ENCODE measurements at regions not wholly inside any gene's neighbourhood (a gene's known extent, or its start where the extent isn't known, plus 50 kb on each side); places are given as distances from the start of the nearest gene placed in this dataset.
A peak's percentile ranks its signal among the peaks of the same experiment; 100 is the strongest.

DNA sequence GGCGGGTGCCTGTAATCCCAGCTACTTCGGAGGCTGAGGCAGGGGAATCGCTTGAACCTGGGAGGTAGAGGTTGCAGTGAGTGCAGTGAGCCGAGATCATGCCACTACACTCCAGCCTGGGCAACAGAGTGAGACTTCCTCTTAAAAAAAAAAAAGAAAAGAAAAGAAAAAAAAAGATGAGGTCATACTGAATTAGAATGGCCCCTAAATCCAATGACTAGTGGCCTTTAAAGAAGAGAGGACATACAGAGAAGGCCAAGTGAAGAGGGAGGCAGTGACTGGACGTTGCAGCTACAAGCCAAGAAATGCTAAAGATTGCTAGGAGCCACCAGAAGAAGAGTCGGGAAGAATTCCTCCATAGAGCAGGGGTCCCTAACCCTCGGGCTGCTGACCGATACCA is 76.9 kb upstream of the TIAM1 start:
- H3K4ac ChIP-seq (replicated peaks; ENCODE audit: insufficient read length, low read depth, low read length) = no peak overlapping the region
- H3K79me1 ChIP-seq (ENCODE audit: low read depth, low read length) = no peaks in the 10 kb centered on the region; the same call in 1 of the 2 replicates
- H3K79me2 ChIP-seq (ENCODE audit: control insufficient read depth in 1 of 2, insufficient read depth in 2 of 2, low read length in 2 of 2) = no peaks in the 10 kb centered on the region
- FAIRE-seq (no peak), DNase-seq (ENCODE audit: low read depth in 1 of 2, low spot score in 2 of 2) (no peak)
- H3K9me3 ChIP-seq (ENCODE audit: insufficient read depth in 2 of 2, low read depth in 1 of 2, low read length in 1 of 2) = no peaks in the 10 kb centered on the region
- H2AFZ ChIP-seq (ENCODE audit: low read length) = no peak overlapping the region
- H2BK120ac ChIP-seq (replicated peaks; ENCODE audit: low read depth, low read length) = no peak overlapping the region
- H3K27me3 ChIP-seq (replicated peaks in 1 of 4; ENCODE audit: control insufficient read depth in 3 of 4, extremely low read depth in 1 of 4, insufficient read depth in 3 of 4, low read length in 3 of 4) = no peaks in the 10 kb centered on the region
- H3K4me3 ChIP-seq (ENCODE audit: extremely low read depth in 1 of 4, insufficient read depth in 2 of 4, low read depth in 3 of 4, low read length in 4 of 4) = no peak overlapping the region
- 90% methylated on average over 7 of the region's 8 CpGs; no CpG with 5 or more reads in 1 of the 2 experiments for WGBS, 2 experiments (ENCODE audit: extremely low coverage in 1 of 2, insufficient coverage in 1 of 2, insufficient read length in 1 of 2, insufficient replicate concordance in 2 of 2, low coverage in 1 of 2, low lambda C conversion rate in 2 of 2, missing lambda C conversion rate in 1 of 2)
- no peaks in the 10 kb centered on the region for H3K23me2 ChIP-seq (ENCODE audit: low read depth, low read length)
- no peak overlapping the region for H3K23ac ChIP-seq (ENCODE audit: insufficient read length)
- H3K4me2 ChIP-seq (ENCODE audit: insufficient read depth in 1 of 2, low read depth in 2 of 2, low read length in 2 of 2) = no peak overlapping the region
- no peak overlapping the region for H3K14ac ChIP-seq (ENCODE audit: insufficient read length)
- peak overlapping the region; percentile 39; the same call in 1 of the 2 replicates for H2AK5ac ChIP-seq (ENCODE audit: low read depth, low read length)
- no peak overlapping the region for H3K27ac ChIP-seq (ENCODE audit: low read depth, low read length)
- no peak overlapping the region for H3K9ac ChIP-seq (replicated peaks in 1 of 4; ENCODE audit: extremely low read depth in 1 of 4, low read depth in 3 of 4, low read length in 3 of 4)
- no peak overlapping the region for H2BK5ac ChIP-seq (ENCODE audit: low read depth, low read length)
- H4K91ac ChIP-seq (replicated peaks; ENCODE audit: insufficient read length, low read length) = no peak overlapping the region
- peaks cover 0 to 7% (median under 1%) of the 10 kb centered on the region in 4 experiments; a peak in 2 of 7 replicates for H3K4me1 ChIP-seq (replicated peaks in 1 of 4; ENCODE audit: control insufficient read depth in 3 of 4, insufficient read depth in 4 of 4, low read length in 3 of 4)
- ChIA-PET CTCF (ENCODE audit: partially characterized antibody) (interaction anchor here (0.9 to 1.2 kb wide), 2 partner anchors 13 to 22 kb away, joined by 3 read pairs; no protein-coding TSS in a partner anchor), POLR2A (ENCODE audit: partially characterized antibody) (no interaction called here)
- H2BK12ac ChIP-seq (ENCODE audit: low read depth, low read length) = no peak overlapping the region
- no peaks in the 10 kb centered on the region for H3K36me3 ChIP-seq (ENCODE audit: control insufficient read depth in 2 of 4, insufficient read depth in 4 of 4, low read length in 3 of 4)
- no peak overlapping the region for H2BK15ac ChIP-seq (ENCODE audit: low read length)
- no peak overlapping the region for H3K56ac ChIP-seq (replicated peaks; ENCODE audit: insufficient read length, low read depth, low read length)
- no peaks in the 10 kb centered on the region for H4K20me1 ChIP-seq (replicated peaks in 1 of 2; ENCODE audit: control insufficient read depth in 1 of 2, insufficient read depth in 2 of 2, low read length in 2 of 2)
- H3K18ac ChIP-seq (ENCODE audit: extremely low read depth, low read length) = no peak overlapping the region
- no peak overlapping the region for H2BK20ac ChIP-seq (ENCODE audit: low read length)
- no peak overlapping the region for H4K5ac ChIP-seq (ENCODE audit: insufficient read length, low read depth, low read length)
- no peak overlapping the region for H4K8ac ChIP-seq (ENCODE audit: extremely low read depth, insufficient read depth, low read length)
- TF ChIP-seq YY1 (IDR thresholded peaks at IDR 0.05; ENCODE audit: low read depth, low read length) = no peak
- TF ChIP-seq SP2 (IDR thresholded peaks at IDR 0.05; ENCODE audit: low read length) = no peak
- no peak for TF ChIP-seq FOSL1 (IDR thresholded peaks at IDR 0.05; ENCODE audit: insufficient read depth, low read depth, low read length)
- TF ChIP-seq KDM5A (IDR thresholded peaks at IDR 0.05; ENCODE audit: low read length) = no peak
- no peak for TF ChIP-seq SIRT6 (IDR thresholded peaks at IDR 0.05; ENCODE audit: low read length)
- TF ChIP-seq, protein P1, sequence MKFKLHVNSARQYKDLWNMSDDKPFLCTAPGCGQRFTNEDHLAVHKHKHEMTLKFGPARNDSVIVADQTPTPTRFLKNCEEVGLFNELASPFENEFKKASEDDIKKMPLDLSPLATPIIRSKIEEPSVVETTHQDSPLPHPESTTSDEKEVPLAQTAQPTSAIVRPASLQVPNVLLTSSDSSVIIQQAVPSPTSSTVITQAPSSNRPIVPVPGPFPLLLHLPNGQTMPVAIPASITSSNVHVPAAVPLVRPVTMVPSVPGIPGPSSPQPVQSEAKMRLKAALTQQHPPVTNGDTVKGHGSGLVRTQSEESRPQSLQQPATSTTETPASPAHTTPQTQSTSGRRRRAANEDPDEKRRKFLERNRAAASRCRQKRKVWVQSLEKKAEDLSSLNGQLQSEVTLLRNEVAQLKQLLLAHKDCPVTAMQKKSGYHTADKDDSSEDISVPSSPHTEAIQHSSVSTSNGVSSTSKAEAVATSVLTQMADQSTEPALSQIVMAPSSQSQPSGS (IDR thresholded peaks at IDR 0.05; ENCODE audit: low read length) = no peak
- TF ChIP-seq ASH2L (IDR thresholded peaks at IDR 0.05; ENCODE audit: low read length) = no peak
- no peak for TF ChIP-seq GABPA (IDR thresholded peaks at IDR 0.05; ENCODE audit: borderline replicate concordance, insufficient read depth, low read length)
- no peak for TF ChIP-seq EP300 (IDR thresholded peaks at IDR 0.05; ENCODE audit: borderline replicate concordance in 1 of 2, low read depth in 2 of 2, low read length in 2 of 2)
- TF ChIP-seq BCL11A (IDR thresholded peaks at IDR 0.05; ENCODE audit: low read depth in 2 of 2, low read length in 2 of 2) = no peak
- no peak for TF ChIP-seq TEAD4 (IDR thresholded peaks at IDR 0.05; ENCODE audit: low read depth, low read length)
- TF ChIP-seq EZH2 (IDR thresholded peaks at IDR 0.05; ENCODE audit: low read depth, low read length, severe bottlenecking) = no peak
- TF ChIP-seq CEBPB (IDR thresholded peaks at IDR 0.05; ENCODE audit: low read depth, low read length) = no peak
- TF ChIP-seq RXRA (IDR thresholded peaks at IDR 0.05; ENCODE audit: insufficient read depth, low read depth, low read length) = no peak
